DOHH2 (cell line): ENCODE measurements at regions not wholly inside any gene's neighbourhood (a gene's known extent, or its start where the extent isn't known, plus 50 kb on each side); places are given as distances from the start of the nearest gene placed in this dataset.

ENCODE experiments used
- EZH2phosphoT487 ChIP-seq: fragments of 200-600 bp; sonication (generic); IDR thresholded peaks from 2 replicates; pipeline ENCODE4 v1.6.1; 2017; ENCODE audit warnings: borderline replicate concordance, mild to moderate bottlenecking, antibody characterized with exemption, low read length, moderate library complexity, mixed read lengths
- TF ChIP-seq, protein P1 (sequence below): fragments of 200-600 bp; sonication (generic); IDR thresholded peaks from one replicate; pipeline ENCODE4 v1.5.1; 2014; ENCODE audit warnings: antibody characterized with exemption, mild to moderate bottlenecking, low read depth, low read length; ENCODE audit not compliant: poor library complexity, severe bottlenecking

DNA sequence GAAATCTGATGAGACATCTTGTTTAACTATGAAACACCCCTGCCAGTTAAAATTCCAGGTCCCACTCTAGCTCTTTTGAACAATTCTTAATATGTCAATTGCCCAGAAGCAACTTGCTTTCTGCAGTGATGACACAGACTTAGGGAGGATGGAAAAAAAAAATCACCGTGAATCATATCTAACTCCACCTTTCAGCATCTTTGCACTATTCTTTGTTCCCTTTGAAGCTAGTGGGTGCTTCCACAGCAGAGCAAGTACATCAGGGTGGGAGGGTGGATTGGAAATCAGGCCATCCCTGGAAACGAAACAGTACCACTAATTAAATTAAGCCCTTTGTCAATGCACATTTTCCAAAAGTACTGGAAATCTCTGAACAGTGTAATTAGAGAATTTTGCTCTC lies 324.3 kb upstream of the MEIS1 start:
- TF ChIP-seq EZH2phosphoT487: no peak
- TF ChIP-seq, protein P1, sequence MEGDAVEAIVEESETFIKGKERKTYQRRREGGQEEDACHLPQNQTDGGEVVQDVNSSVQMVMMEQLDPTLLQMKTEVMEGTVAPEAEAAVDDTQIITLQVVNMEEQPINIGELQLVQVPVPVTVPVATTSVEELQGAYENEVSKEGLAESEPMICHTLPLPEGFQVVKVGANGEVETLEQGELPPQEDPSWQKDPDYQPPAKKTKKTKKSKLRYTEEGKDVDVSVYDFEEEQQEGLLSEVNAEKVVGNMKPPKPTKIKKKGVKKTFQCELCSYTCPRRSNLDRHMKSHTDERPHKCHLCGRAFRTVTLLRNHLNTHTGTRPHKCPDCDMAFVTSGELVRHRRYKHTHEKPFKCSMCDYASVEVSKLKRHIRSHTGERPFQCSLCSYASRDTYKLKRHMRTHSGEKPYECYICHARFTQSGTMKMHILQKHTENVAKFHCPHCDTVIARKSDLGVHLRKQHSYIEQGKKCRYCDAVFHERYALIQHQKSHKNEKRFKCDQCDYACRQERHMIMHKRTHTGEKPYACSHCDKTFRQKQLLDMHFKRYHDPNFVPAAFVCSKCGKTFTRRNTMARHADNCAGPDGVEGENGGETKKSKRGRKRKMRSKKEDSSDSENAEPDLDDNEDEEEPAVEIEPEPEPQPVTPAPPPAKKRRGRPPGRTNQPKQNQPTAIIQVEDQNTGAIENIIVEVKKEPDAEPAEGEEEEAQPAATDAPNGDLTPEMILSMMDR: no peak
